Parathyroid adenoma (tissue), 2 donors: ENCODE measurements at regions not wholly inside any gene's neighbourhood (a gene's known extent, or its start where the extent isn't known, plus 50 kb on each side); places are given as distances from the start of the nearest gene placed in this dataset.

Experiments
- H2AFZ ChIP-seq: fragments of 300-600 bp; sonication (generic); one replicate; pipeline ENCODE4 v1.7.0; 2017; ENCODE audit warnings: antibody characterized with exemption, mild to moderate bottlenecking
- H3K27ac ChIP-seq: fragments of 300-600 bp; sonication (generic); one replicate; pipeline ENCODE4 v1.7.0; 2017
- H3K27me3 ChIP-seq: fragments of 300-600 bp; sonication (generic); one replicate; pipeline ENCODE4 v1.7.0; 2017; ENCODE audit warnings: low read length; ENCODE audit not compliant: control insufficient read depth, insufficient read depth
- H3K36me3 ChIP-seq: fragments of 300-600 bp; sonication (generic); one replicate; pipeline ENCODE4 v1.7.0; 2017; ENCODE audit warnings: low read length; ENCODE audit not compliant: control insufficient read depth, insufficient read depth
- H3K4me1 ChIP-seq: fragments of 300-600 bp; sonication (generic); one replicate; pipeline ENCODE4 v1.7.0; 2017; ENCODE audit warnings: control low read depth
- H3K4me2 ChIP-seq: fragments of 300-600 bp; sonication (generic); one replicate; pipeline ENCODE4 v1.7.0; 2017; ENCODE audit warnings: low read length
- H3K4me3 ChIP-seq: fragments of 300-600 bp; sonication (generic); one replicate; pipeline ENCODE4 v1.7.0; 2017; ENCODE audit warnings: low read depth, low read length
- H3K79me2 ChIP-seq: fragments of 300-600 bp; sonication (generic); one replicate; pipeline ENCODE4 v1.7.0; 2017; ENCODE audit warnings: control low read depth
- H3K9ac ChIP-seq: fragments of 300-600 bp; sonication (generic); one replicate; pipeline ENCODE4 v1.7.0; 2017; ENCODE audit warnings: mild to moderate bottlenecking
- H3K9me3 ChIP-seq: fragments of 300-600 bp; sonication (generic); one replicate; pipeline ENCODE4 v1.7.0; 2017; ENCODE audit warnings: low read length; ENCODE audit not compliant: control insufficient read depth
- CTCF ChIP-seq: fragments of 300-600 bp; sonication (generic); IDR thresholded peaks from one replicate; pipeline ENCODE4 v1.7.0; 2017; ENCODE audit warnings: antibody characterized with exemption, mild to moderate bottlenecking
- donor health status: primary hyperparathyroidism.

- TF ChIP-seq CTCF, result no peak
- H3K36me3 ChIP-seq, result no peaks in the 10 kb centered on the region
- no peaks in the 10 kb centered on the region for H3K9me3 ChIP-seq
These were observed 88.7 kb upstream of the PCDH9 start for GRCh38 chr13:67318860-67319259.

GRCh38 chr13:67318398-67318797 lies 88.3 kb upstream of the PCDH9 start:
- Histone ChIP-seq H3K79me2 (no peaks in the 10 kb centered on the region), H3K4me1 (no peaks in the 10 kb centered on the region), H3K27me3 (no peaks in the 10 kb centered on the region), H3K4me2 (no peak overlapping the region), H3K27ac (no peak overlapping the region), H3K9ac (no peak overlapping the region), H3K9me3 (no peaks in the 10 kb centered on the region), H2AFZ (no peak overlapping the region), H3K4me3 (no peak overlapping the region), H3K36me3 (no peaks in the 10 kb centered on the region)
- TF ChIP-seq CTCF, result no peak

More at GRCh38 chr13:67318860-67319259, 88.7 kb upstream of the PCDH9 start:
- no peaks in the 10 kb centered on the region for H3K79me2 ChIP-seq
- no peak overlapping the region for H3K27ac ChIP-seq
- H3K4me3 ChIP-seq, result no peak overlapping the region
- H3K4me1 ChIP-seq, result no peaks in the 10 kb centered on the region
- no peaks in the 10 kb centered on the region for H3K27me3 ChIP-seq
- H3K9ac ChIP-seq, result no peak overlapping the region
- H3K4me2 ChIP-seq, result no peak overlapping the region
- H2AFZ ChIP-seq, result no peak overlapping the region

- no peaks in the 10 kb centered on the region for H3K79me2 ChIP-seq
- H3K9ac ChIP-seq, result no peak overlapping the region
- no peaks in the 10 kb centered on the region for H3K27me3 ChIP-seq
- H3K27ac ChIP-seq, result no peak overlapping the region
- H3K4me1 ChIP-seq, result no peaks in the 10 kb centered on the region
- TF ChIP-seq CTCF, result no peak
- no peak overlapping the region for H3K4me2 ChIP-seq
- no peaks in the 10 kb centered on the region for H3K36me3 ChIP-seq
- H3K9me3 ChIP-seq, result no peaks in the 10 kb centered on the region
- no peak overlapping the region for H3K4me3 ChIP-seq
- H2AFZ ChIP-seq, result no peak overlapping the region
These were observed 84.3 kb upstream of the PCDH9 start for GRCh38 chr13:67314405-67314804.

GRCh38 chr13:67308004-67308772 lies 78.1 kb upstream of the PCDH9 start:
- no peak overlapping the region for H3K27ac ChIP-seq
- no peaks in the 10 kb centered on the region for H3K4me1 ChIP-seq
- no peaks in the 10 kb centered on the region for H3K79me2 ChIP-seq
- H3K4me3 ChIP-seq, result no peak overlapping the region
- H3K9ac ChIP-seq, result no peak overlapping the region
- no peak overlapping the region for H2AFZ ChIP-seq
- TF ChIP-seq CTCF, result no peak
- no peaks in the 10 kb centered on the region for H3K9me3 ChIP-seq
- H3K36me3 ChIP-seq, result no peaks in the 10 kb centered on the region
- no peaks in the 10 kb centered on the region for H3K27me3 ChIP-seq
- H3K4me2 ChIP-seq, result no peak overlapping the region

- no peaks in the 10 kb centered on the region for H3K27me3 ChIP-seq
- no peak overlapping the region for H3K4me2 ChIP-seq
- H3K79me2 ChIP-seq, result no peaks in the 10 kb centered on the region
- no peak overlapping the region for H3K4me3 ChIP-seq
- no peak for TF ChIP-seq CTCF
- H3K36me3 ChIP-seq, result no peaks in the 10 kb centered on the region
- H3K9ac ChIP-seq, result no peak overlapping the region
- no peaks in the 10 kb centered on the region for H3K9me3 ChIP-seq
- H3K27ac ChIP-seq, result no peak overlapping the region
- no peaks in the 10 kb centered on the region for H3K4me1 ChIP-seq
- no peak overlapping the region for H2AFZ ChIP-seq
These were observed 76.6 kb upstream of the PCDH9 start for GRCh38 chr13:67306742-67307141.
